ENCODE measurements at regions not wholly inside any gene's neighbourhood (a gene's known extent, or its start where the extent isn't known, plus 50 kb on each side); places are given as distances from the start of the nearest gene placed in this dataset.

- H3K4me1 ChIP-seq (ENCODE audit: control insufficient read depth, insufficient read depth, low read length): no peaks in the 10 kb centered on the region
- no peak overlapping the region for H2BK15ac ChIP-seq (ENCODE audit: low read depth, low read length)
- H4K20me1 ChIP-seq (ENCODE audit: insufficient read depth, low read length): no peaks in the 10 kb centered on the region
- H3K27me3 ChIP-seq (ENCODE audit: control insufficient read depth, insufficient read depth, low read length): no peaks in the 10 kb centered on the region
- H2AK5ac ChIP-seq (ENCODE audit: low read depth, low read length): no peak overlapping the region
- dilution Hi-C loops (cut with HindIII; ENCODE audit: low sequenced_read_pairs, unreplicated experiment) (no loop called here), in situ Hi-C loops (cut with MboI; ENCODE audit: low sequenced_read_pairs) (no loop called here), intact Hi-C loops (cut with micrococcal nuclease) (no loop called here)
- no peak overlapping the region for H3K23ac ChIP-seq (ENCODE audit: low read depth, low read length)
- no peak overlapping the region for H3K56ac ChIP-seq (ENCODE audit: extremely low read depth, insufficient read depth, low read length)
- H2AFZ ChIP-seq (replicated peaks; ENCODE audit: low read length, poor library complexity): no peak overlapping the region
- no TSS peak for BruUV-seq (replicated peaks)
- H3K36me3 ChIP-seq (ENCODE audit: control insufficient read depth, insufficient read depth, low read length): no peaks in the 10 kb centered on the region
- no peak for TF ChIP-seq NFE2L2 (IDR thresholded peaks at IDR 0.05; ENCODE audit: low read depth, low read length)
- no peak for TF ChIP-seq RCOR1 (IDR thresholded peaks at IDR 0.05; ENCODE audit: insufficient replicate concordance, low read length)
- TF ChIP-seq CHD1 (IDR thresholded peaks at IDR 0.05; ENCODE audit: low read depth, low read length): no peak
- TF ChIP-seq FOS (IDR thresholded peaks at IDR 0.05; ENCODE audit: low read depth, low read length): no peak
- no peak for TF ChIP-seq MAZ (IDR thresholded peaks at IDR 0.05; ENCODE audit: borderline replicate concordance, low read depth, low read length)
- TF ChIP-seq CEBPB (IDR thresholded peaks at IDR 0.05; ENCODE audit: low read depth, low read length): no peak
- no peak for TF ChIP-seq BHLHE40 (IDR thresholded peaks at IDR 0.05; ENCODE audit: low read depth, low read length)
- TF ChIP-seq RFX5 (IDR thresholded peaks at IDR 0.05; ENCODE audit: low read depth, low read length): no peak
- no peak for TF ChIP-seq RAD21 (IDR thresholded peaks at IDR 0.05; ENCODE audit: low read length)
- TF ChIP-seq MXI1 (IDR thresholded peaks at IDR 0.05; ENCODE audit: borderline replicate concordance, low read depth, low read length): no peak
- TF ChIP-seq MAFK (IDR thresholded peaks at IDR 0.05; ENCODE audit: low read depth, low read length): no peak
- TF ChIP-seq USF2 (IDR thresholded peaks at IDR 0.05; ENCODE audit: low read depth, low read length): no peak
- TF ChIP-seq, protein P1, sequence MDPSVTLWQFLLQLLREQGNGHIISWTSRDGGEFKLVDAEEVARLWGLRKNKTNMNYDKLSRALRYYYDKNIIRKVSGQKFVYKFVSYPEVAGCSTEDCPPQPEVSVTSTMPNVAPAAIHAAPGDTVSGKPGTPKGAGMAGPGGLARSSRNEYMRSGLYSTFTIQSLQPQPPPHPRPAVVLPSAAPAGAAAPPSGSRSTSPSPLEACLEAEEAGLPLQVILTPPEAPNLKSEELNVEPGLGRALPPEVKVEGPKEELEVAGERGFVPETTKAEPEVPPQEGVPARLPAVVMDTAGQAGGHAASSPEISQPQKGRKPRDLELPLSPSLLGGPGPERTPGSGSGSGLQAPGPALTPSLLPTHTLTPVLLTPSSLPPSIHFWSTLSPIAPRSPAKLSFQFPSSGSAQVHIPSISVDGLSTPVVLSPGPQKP (IDR thresholded peaks at IDR 0.05; ENCODE audit: borderline replicate concordance, low read depth, low read length): no peak
- no peak for TF ChIP-seq CTCF (conservative IDR thresholded peaks at IDR 0.05; ENCODE audit: low read depth, low read length)
- TF ChIP-seq SMC3 (IDR thresholded peaks at IDR 0.05; ENCODE audit: low read depth, low read length): no peak
- no peak for TF ChIP-seq POLR2A (IDR thresholded peaks at IDR 0.05; ENCODE audit: low read depth, low read length)
- no peak overlapping the region for H3K27ac ChIP-seq (ENCODE audit: insufficient read depth, low read length)
- ATAC-seq (ENCODE audit: low read depth) (no peak), DNase-seq (no peak)
- H3K18ac ChIP-seq (ENCODE audit: low read depth, low read length): no peak overlapping the region
- H3K4me2 ChIP-seq (ENCODE audit: low read depth, low read length): no peak overlapping the region
- H3K9me1 ChIP-seq (ENCODE audit: insufficient read depth, low read length): no peaks in the 10 kb centered on the region
- ChIA-PET POLR2A (ENCODE audit: unreplicated experiment) (no interaction called here), CTCF (no interaction called here)
- H2BK20ac ChIP-seq (ENCODE audit: low read depth, low read length): no peak overlapping the region
- no peak overlapping the region for H3K4ac ChIP-seq (ENCODE audit: low read depth, low read length)
- H4K5ac ChIP-seq (ENCODE audit: low read depth, low read length): no peak overlapping the region
- no peak overlapping the region for H3K14ac ChIP-seq (replicated peaks; ENCODE audit: low read depth, low read length)
- H3K9ac ChIP-seq (ENCODE audit: low read depth, low read length): no peak overlapping the region
- H2BK5ac ChIP-seq (ENCODE audit: low read depth, low read length, poor library complexity, severe bottlenecking): no peak overlapping the region
- H2BK120ac ChIP-seq (ENCODE audit: low read depth, low read length): no peak overlapping the region
- H4K91ac ChIP-seq (ENCODE audit: insufficient read depth, low read depth, low read length): no peak overlapping the region
- H3K79me1 ChIP-seq (ENCODE audit: low read depth in 1 of 2, low read length in 2 of 2): no peaks in the 10 kb centered on the region
- H3K9me3 ChIP-seq (ENCODE audit: control insufficient read depth, insufficient read depth, low read length): no peaks in the 10 kb centered on the region
- 100% methylated on average over 1 of the region's 3 CpGs; no CpG with 5 or more reads in 1 of the 2 experiments for WGBS, 2 experiments (ENCODE audit: extremely low coverage in 2 of 2, insufficient read length in 1 of 2)
- H2AK9ac ChIP-seq (replicated peaks; ENCODE audit: low read depth, low read length, poor library complexity): no peak overlapping the region
- no peak overlapping the region for H4K8ac ChIP-seq (ENCODE audit: low read depth in 2 of 2, low read length in 2 of 2)
- no peak overlapping the region for H3K4me3 ChIP-seq (ENCODE audit: insufficient read depth, low read depth, low read length)
These were observed 127.2 kb upstream of the ADAMTSL1 start for GRCh38 chr9:18346745-18347144.
